AG04449 (cell line): ENCODE measurements at regions not wholly inside any gene's neighbourhood (a gene's known extent, or its start where the extent isn't known, plus 50 kb on each side); places are given as distances from the start of the nearest gene placed in this dataset.

ENCODE experiments used
- CTCF ChIA-PET: fragments of 350-600 bp; formaldehyde crosslinking; extraction: SDS; loops from one replicate; lab custom pipeline; 2021; ENCODE audit warnings: antibody characterized with exemption; lab: Yijun Ruan, JAX
- POLR2A ChIA-PET: fragments of 400-600, 350-600 bp; formaldehyde crosslinking; extraction: SDS; loops from one replicate; lab custom pipeline; 2020; ENCODE audit warnings: antibody characterized with exemption, inconsistent platforms; lab: Yijun Ruan, JAX
- DNase-seq: peaks from one replicate; pipeline ENCODE4 v3.0.0-alpha.2; 2010; ENCODE audit warnings: low read depth, low spot score
- H3K4me3 ChIP-seq: 2 replicates; pipeline ENCODE4 v1.5.1; 2011; ENCODE audit warnings: low read depth, mild to moderate bottlenecking, control low read depth, low read length
- CTCF ChIP-seq: IDR thresholded peaks from one replicate; pipeline ENCODE4 v1.5.1; 2011; ENCODE audit warnings: mild to moderate bottlenecking, moderate library complexity, low read length, control low read depth, inconsistent platforms; ENCODE audit not compliant: insufficient read depth; ENCODE audit errors: missing control alignments

GRCh38 chr3:55413236-55413635 lies 73.9 kb downstream of the WNT5A start:
- no peak for DNase-seq
- no peak for TF ChIP-seq CTCF
- ChIA-PET CTCF (interaction anchor here (0.9 to 1.2 kb wide), 2 partner anchors 23 to 232 kb away, joined by 3 read pairs; no protein-coding TSS in a partner anchor), POLR2A (no interaction called here)
- H3K4me3 ChIP-seq: no peak overlapping the region

DNA sequence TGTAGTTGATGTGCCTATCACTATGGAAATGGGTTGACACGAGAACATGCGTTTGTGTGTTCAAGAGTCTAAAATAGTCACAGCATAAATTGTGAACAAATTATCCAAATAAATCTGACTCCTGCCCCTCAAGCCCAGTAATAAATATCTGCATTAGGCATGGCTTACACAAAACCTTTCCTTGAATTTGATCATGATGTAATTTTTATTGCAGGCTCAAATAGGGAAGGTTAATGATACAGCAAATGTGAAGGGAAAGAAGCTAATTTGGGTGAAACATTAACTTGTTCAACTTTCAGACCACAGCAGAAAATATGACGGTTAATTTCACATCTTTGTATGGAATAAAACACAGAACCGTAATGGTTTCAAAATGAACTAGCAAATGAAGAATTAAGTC lies 74.6 kb downstream of the WNT5A start:
- ChIA-PET CTCF (interaction anchor here (1.2 kb wide), 1 partner anchor 23 kb away, joined by 3 read pairs; no protein-coding TSS in a partner anchor), POLR2A (no interaction called here)
- no peak overlapping the region for H3K4me3 ChIP-seq
- no peak for TF ChIP-seq CTCF
- DNase-seq: no peak

- ChIA-PET CTCF (no interaction called here), POLR2A (no interaction called here)
- no peak for TF ChIP-seq CTCF
- no peak overlapping the region for H3K4me3 ChIP-seq
- no peak for DNase-seq
These were observed 77.3 kb downstream of the WNT5A start for GRCh38 chr3:55409806-55410205.

DNA sequence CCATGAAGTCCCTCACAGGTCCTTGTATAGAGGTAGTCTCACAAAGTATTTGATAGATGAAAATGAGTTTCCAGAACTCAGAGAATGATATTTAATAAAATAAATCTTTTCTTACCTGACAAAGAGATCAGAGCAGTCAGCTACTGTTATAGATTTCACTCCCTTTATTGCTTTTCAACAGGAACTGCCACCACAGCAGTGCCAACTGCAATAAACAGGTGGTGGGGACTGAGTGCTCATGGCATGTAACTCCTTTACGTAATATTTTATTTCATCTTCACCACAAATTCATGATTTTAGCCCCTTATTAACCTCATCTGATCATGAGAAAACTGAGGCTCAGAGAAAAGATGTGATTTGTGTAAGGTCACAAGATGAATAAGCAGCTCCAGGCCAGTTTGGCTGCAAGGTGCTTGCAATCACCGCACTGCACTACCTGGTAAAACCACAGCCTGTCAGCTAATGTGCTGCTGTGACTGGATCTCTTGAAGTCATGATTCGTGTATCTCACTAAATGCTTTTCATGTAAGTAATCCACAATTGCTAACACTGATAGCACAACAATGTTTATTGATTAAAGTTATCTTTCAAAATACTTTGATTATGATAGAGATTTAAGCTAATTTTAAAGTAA lies 78.8 kb downstream of the WNT5A start:
- TF ChIP-seq CTCF: no peak
- no peak for DNase-seq
- ChIA-PET CTCF (no interaction called here), POLR2A (no interaction called here)
- no peak overlapping the region for H3K4me3 ChIP-seq

GRCh38 chr3:55407426-55407820 lies 79.7 kb downstream of the WNT5A start:
- ChIA-PET POLR2A (no interaction called here), CTCF (interaction anchor here (1.6 kb wide), 1 partner anchor 9 kb away, joined by 4 read pairs; no protein-coding TSS in a partner anchor)
- DNase-seq: no peak
- H3K4me3 ChIP-seq: no peak overlapping the region
- no peak for TF ChIP-seq CTCF

DNA sequence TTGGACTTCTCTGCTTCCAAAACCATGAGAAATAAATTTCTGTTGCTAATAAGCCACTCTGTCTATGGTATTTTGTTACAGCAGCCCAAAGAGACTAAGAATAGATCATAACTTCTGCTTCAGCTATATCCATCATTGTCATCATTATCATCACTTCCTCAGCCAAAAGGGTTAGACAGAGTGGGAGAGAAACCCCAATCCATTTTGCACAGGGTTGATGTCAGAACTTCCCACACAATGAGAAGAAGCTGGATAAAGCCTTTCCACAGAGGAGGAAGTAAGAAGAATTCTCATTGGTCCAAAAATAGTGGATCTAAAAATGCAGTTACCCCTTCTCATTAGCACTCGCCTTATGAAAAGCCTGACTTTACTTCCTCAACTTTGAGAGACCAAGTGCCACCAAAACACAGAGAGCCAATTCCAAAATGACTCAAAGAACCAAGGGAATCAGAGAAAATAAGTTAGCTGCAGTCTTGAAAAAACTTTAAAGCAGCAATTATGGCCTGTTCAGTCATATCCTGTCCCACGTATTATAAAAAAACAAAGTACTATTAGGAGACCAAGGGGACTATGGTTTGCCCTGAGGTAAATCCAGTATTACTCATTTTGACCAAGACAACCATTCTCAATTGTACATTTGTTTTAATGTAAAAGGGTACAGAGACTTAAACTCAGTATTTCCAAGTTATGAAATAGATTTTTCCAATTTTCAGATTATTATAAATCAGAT lies 80.2 kb downstream of the WNT5A start:
- no peak for DNase-seq
- CTCF ChIA-PET: interaction anchor here (1.6 kb wide), 1 partner anchor 10 kb away, joined by 4 read pairs; no protein-coding TSS in a partner anchor

More for the DNA sequence above, 80.2 kb downstream of the WNT5A start:
- no peak overlapping the region for H3K4me3 ChIP-seq
- TF ChIP-seq CTCF: no peak
- POLR2A ChIA-PET: interaction anchor here (1.0 kb wide), 1 partner anchor 217 kb away, joined by 4 read pairs; no protein-coding TSS in a partner anchor
